ENCODE measurements at regions not wholly inside any gene's neighbourhood (a gene's known extent, or its start where the extent isn't known, plus 50 kb on each side); places are given as distances from the start of the nearest gene placed in this dataset.

- TF ChIP-seq GATA2 (IDR thresholded peaks at IDR 0.05; ENCODE audit: low read depth, low read length) (no peak), GATA3 (IDR thresholded peaks at IDR 0.05; ENCODE audit: low read depth, low read length) (no peak)
Observed at GRCh38 chr10:130904676-130905075, 406.8 kb downstream of the TCERG1L start.

Data from SH-SY5Y (cell line).